Left cardiac atrium (tissue), 4 donors: ENCODE measurements at regions not wholly inside any gene's neighbourhood (a gene's known extent, or its start where the extent isn't known, plus 50 kb on each side); places are given as distances from the start of the nearest gene placed in this dataset.

Experiments used
- ATAC-seq, 2 donors: fragments of 200-7000 bp; cut with Tn5 transposase; one replicate each; pipeline ENCODE4 v1.9.1; 2020; ENCODE audit warnings: mild to moderate bottlenecking in 2 of 2, moderate library complexity in 2 of 2
- DNase-seq: peaks from one replicate; pipeline ENCODE4 v3.0.0-alpha.2; 2020
- intact Hi-C, 2 donors: fragments of 100-400 bp; cut with DNase I; formaldehyde crosslinking; loops; one replicate each; pipeline versions ENCODE4 v1.14.1 to v1.15.1; 2022 to 2023
- donor health status: DM: no; HTN: yes; CAD: no.
- donor health status: DM: no; HTN: yes; CAD: no; lungs with severe emphysema.
- donor health status: DM: yes; HTN: yes; CAD: no.
- donor health status: Dilated cardiomyopathy.

DNA sequence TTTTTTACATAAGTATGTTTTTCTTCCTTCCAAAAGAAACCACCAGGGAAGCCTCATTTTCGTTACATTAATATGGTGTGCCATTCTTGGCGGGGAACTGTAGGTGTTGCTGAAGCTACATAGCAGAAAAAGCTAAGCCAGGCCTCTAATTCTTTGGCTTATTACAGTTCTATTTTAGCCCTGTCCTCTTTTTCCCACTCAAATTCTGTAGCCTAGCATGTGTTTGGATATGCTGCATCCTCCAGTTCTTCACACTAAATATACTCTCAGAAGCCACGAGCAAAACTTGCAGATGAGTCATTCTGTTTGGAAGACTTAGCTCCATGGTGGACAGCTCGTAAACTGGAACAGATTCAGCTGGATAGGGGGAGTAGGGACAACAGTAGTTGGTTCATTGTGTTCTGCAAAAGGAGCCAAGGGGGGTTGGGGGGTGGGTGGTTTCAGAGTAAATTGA is 369.4 kb downstream of the TMEM161B start:
- DNase-seq (no peak), ATAC-seq (peak; percentile 44 to 93)
- intact Hi-C loops = no loop called here

GRCh38 chr5:87898574-87898973 is 370.1 kb downstream of the TMEM161B start:
- DNase-seq (no peak), ATAC-seq (no peak)
- intact Hi-C loops = no loop called here

- ATAC-seq (no peak), DNase-seq (no peak)
- intact Hi-C loops = no loop called here
Observed at GRCh38 chr5:87888139-87888538, 380.5 kb downstream of the TMEM161B start.

- DNase-seq (no peak), ATAC-seq (no peak)
- intact Hi-C loops = no loop called here
Observed at GRCh38 chr5:87887247-87887646, 381.4 kb downstream of the TMEM161B start.

DNA sequence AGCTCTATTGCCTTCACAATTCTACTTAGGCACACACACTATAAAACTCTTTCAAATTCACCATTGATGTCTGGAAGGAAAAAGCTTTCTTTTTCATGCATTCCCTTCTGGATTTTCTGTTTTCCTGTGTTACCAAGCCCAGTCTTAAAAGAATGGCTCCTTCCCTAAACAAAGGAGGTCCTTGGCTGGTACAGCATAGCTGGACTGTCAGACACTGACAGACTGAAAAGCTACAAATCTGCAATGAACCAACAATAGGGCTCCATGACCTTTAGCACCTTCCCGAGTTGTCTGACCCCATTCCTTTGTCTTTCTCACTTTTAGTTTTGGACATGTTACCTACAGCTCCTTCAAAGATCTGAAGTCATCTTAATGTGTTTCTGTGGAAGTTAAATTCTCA is 382.5 kb downstream of the TMEM161B start:
- DNase-seq = no peak
- no peak for ATAC-seq
- intact Hi-C loops = no loop called here

- intact Hi-C loops = no loop called here
- ATAC-seq = no peak
- DNase-seq = no peak
Observed at GRCh38 chr5:87885758-87886157, 382.9 kb downstream of the TMEM161B start.

DNA sequence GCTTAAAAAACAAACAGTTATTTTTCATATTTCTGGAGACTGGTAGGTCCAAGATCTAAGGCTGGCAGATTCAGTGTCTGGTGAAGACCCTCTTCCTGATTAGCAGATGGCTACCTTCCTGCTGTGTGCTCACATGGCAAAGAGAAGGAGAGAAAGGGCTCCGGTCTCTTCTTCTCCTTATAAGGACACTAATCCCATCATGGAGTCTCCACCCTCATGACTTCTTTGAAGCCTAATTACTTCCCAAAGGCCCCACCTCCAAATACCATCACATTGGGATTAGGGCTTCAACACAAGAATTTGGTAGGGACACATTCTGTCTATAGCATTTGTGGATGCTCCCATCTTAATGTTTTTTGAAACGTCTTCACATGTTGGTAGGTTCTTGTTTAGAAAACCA is 391.1 kb downstream of the TMEM161B start:
- no peak for DNase-seq
- ATAC-seq = no peak
- intact Hi-C loops = no loop called here

DNA sequence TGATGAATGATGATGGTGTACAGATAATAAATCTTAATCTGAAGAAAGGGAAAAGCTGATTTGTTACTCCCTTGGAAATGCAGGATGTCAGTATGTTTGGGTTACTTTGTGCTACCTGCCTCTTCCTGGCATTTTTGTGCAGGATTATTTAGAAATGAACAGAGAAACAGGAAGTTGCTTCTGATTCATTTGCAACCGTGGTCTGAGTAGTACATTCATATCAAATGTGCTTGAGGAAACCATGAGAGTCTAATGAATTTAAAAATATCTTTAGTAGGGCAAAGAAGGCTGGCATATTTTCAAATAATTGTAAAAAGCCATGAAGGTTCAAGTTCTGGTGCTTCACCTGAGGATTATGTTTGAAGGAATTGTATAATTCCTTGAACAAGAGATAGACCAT is 391.6 kb downstream of the TMEM161B start:
- ATAC-seq = no peak
- intact Hi-C loops = no loop called here
- DNase-seq = no peak

DNA sequence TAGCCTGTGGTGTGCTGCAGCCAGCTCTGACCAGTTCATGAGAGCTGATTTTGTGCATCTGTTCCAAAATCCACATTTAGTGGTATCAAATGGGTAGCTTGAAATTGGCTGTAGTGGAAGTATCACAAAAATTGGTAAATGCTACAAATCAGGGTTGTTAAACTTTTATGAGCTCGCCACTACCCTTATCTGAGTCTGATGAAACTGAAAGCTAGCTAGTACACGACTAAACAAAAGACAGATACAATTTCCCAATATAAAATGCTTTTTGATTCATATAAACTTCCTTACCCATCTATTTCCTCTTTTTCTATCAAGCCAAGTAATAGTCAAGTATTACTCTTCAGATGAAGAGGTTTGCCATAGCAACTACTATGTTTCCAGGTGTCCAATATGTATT is 392.0 kb downstream of the TMEM161B start:
- DNase-seq (no peak), ATAC-seq (no peak)
- intact Hi-C loops = no loop called here

DNA sequence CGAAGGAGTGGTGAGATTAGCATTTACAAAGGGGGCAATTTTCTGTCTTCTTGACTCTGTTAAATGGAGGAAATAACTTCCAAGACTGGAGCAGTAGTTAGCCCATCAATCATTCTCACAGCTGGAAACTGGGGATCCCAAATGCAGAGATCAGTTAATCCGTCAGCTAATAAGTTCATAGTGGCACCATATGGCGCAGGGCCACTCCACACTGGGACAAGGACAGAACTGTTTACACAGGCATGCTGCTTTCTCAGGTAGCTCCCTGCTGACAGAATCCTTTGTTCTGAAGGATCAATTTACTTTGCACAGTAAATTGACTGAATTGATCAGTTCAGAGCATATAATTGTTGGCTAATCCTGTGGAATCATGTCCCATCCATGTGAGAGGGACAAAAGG is 395.7 kb downstream of the TMEM161B start:
- intact Hi-C loops = no loop called here
- ATAC-seq = no peak
- no peak for DNase-seq

- DNase-seq = no peak
- no peak for ATAC-seq
- intact Hi-C loops = no loop called here
Observed at GRCh38 chr5:87868792-87869191, 399.9 kb downstream of the TMEM161B start.

DNA sequence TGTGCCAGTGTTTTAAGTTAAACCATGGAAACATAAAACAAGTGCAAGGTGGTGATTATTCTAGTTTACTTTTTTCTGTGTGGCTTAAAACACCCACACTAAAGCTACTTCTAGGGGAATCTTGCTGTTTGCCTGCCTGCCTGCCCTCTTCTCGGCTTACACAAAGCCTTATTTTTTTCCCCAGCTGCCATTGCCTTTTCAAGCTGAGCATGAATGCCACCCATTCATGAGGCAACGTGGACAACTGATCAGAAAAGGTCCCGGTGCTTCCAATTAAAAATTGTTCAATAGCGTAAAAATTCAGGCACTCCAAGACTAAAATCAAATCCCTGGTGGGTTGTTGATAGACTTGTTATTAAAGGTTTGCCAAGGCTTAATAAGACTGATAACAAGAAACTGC is 401.4 kb downstream of the TMEM161B start:
- intact Hi-C loops = no loop called here
- DNase-seq (no peak), ATAC-seq (no peak)

DNA sequence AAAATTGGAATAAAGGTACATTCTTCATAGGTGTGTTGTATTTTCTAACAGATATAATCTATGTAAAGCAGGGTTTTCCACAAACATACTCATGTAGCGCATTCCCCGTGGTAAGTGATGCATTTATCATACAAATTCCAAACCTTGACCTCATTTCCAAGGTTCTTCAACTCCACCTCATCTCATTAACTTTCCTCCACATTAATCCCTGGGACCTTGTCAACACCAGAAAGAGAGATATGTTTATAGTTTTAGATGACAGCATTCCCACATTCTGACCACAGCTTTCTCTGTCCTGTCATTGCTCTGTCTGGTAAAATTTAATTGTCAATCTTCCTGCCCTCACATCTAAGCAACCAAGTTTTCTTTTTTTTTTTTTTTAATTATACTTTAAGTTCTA is 415.1 kb downstream of the TMEM161B start:
- no peak for DNase-seq
- intact Hi-C loops = no loop called here
- ATAC-seq = no peak

DNA sequence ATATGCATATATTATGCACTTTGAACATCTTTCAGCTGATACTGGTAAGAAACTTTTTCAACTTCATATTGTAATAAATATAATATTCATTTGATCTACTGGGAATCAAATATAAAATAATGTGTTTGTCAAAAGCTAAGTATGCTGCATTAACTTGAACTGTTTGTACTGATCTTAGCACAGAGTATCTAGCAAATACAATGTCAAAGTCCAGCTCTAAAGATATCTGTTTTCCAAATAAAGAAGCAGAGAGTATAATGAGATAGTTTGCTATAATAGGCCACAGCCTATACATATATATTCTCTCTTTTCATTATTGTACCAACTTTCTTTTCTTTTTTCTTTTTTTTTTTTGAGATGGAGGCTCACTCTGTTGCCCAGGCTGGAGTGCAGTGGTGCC is 417.0 kb downstream of the TMEM161B start:
- intact Hi-C loops = no loop called here
- no peak for ATAC-seq

GRCh38 chr5:87850843-87851242 is 417.8 kb downstream of the TMEM161B start:
- ATAC-seq (no peak), DNase-seq (no peak)
- intact Hi-C loops = no loop called here

More for the DNA sequence above, 417.0 kb downstream of the TMEM161B start:
- no peak for DNase-seq

DNA sequence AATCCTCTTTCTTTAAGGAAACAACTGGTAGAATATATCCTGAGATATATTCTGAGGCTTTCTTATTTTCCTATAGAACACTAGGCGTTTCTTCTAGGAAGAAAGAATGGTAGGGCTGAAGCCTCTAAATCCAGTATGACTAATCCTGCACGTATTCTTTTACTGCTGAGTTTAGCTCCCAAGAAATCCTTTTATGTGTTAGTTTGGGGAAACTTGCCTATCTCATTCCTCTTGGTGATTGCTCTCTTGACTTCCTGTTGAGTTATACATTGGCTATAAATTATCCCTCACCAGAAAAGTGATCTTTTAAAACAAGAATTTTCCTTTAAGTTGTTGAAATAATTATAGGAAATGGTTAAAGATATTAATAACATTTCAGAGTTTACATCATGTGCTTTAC is 422.9 kb downstream of the TMEM161B start:
- ATAC-seq (no peak), DNase-seq (no peak)
- intact Hi-C loops = no loop called here

DNA sequence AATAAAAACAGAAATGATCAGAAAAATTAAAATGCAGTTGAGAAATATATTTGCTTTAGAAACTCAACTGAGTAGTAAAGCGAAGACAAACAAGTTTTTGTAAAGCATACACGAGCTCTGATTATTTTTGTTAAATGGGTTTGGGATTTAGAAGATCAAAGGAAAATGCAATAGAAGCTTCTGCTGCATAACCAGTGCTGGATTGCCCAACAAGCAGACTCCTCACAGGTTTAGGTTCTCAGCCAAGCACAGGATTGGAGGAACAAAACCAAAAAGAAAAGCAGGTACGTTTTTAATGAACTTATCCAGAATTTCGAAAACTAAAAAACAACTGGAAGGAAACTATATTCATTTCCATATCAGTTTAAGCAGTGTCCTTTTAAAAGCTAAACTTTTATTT is 423.8 kb downstream of the TMEM161B start:
- ATAC-seq (no peak), DNase-seq (no peak)
- intact Hi-C loops = no loop called here

DNA sequence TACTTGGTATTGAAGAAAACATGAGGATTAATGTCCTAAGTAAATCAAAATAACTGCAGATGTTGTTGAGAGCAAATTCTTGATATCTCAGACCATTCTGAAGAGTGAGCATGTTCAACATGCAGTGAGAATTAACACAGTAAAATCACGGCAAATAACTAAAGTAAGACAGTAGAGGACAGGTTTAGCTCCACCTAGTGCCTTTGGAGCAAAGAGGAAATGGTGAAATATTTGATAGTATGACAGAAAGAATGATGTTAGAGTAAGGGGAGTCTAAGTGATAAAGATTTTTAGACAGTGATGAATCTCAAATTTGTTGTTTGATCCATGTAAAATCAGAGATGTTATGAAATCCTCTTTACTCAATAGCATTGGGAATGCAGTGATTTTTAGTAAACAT is 424.2 kb downstream of the TMEM161B start:
- intact Hi-C loops = no loop called here
- ATAC-seq (no peak), DNase-seq (no peak)

- no peak for DNase-seq
- ATAC-seq = no peak
- intact Hi-C loops = no loop called here
Observed at GRCh38 chr5:87836696-87837095, 424.0 kb upstream of the CCNH start.

GRCh38 chr5:87831499-87831898 is 418.8 kb upstream of the CCNH start:
- ATAC-seq = no peak
- intact Hi-C loops = no loop called here
- no peak for DNase-seq

GRCh38 chr5:87829217-87829551 is 416.5 kb upstream of the CCNH start:
- intact Hi-C loops = no loop called here
- DNase-seq (peak; percentile 69), ATAC-seq (peak in 1 of 2 donors; percentile 75)

DNA sequence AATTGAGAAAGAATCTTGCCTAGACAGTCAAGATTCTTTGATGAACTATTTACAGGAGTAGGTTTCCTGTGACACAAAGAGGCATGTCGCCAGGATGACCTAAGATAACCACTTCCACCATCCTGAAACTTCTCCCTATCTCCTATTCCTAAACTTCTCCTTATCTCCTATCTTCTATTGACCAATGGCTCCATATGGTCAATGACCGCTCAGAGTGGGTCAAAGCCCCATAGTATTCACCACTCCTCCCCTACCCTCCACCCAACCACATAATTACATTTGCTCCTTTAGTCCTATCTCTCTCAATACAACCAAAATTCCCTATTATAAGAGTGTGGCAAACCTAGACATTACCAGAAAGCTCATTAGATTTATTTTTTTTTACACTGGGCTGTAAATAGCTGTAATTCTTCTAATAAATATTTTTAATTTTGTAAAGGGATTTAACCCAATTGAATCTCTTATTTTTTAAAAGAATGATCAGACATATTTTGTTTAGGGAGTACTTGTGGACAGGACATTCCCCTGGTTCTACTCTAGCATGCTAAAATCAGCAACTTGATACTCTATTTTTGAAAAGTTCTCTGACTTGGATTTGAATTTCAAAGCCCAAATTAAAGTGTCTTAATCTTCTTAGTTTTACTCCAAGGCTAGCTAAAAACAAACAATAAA is 416.0 kb upstream of the CCNH start:
- intact Hi-C loops = no loop called here
- no peak for ATAC-seq

More for the DNA sequence above, 416.0 kb upstream of the CCNH start:
- DNase-seq = no peak
